SHP77 (cell line): ENCODE measurements at regions not wholly inside any gene's neighbourhood (a gene's known extent, or its start where the extent isn't known, plus 50 kb on each side); places are given as distances from the start of the nearest gene placed in this dataset.

ENCODE experiments used
- DNase-seq, 2 experiments: peaks; one replicate each; lab custom pipeline; 2025; lab: John Stamatoyannopoulos, UW

GRCh38 chr11:116642481-116642880 is 130.3 kb downstream of the BUD13 start:
- DNase-seq = no peak

GRCh38 chr11:116641561-116642045 is 131.2 kb downstream of the BUD13 start:
- peak; percentile 25 to 33 for DNase-seq

GRCh38 chr11:116640641-116641402 is 132.0 kb downstream of the BUD13 start:
- no peak for DNase-seq

- DNase-seq = no peak
Measured at GRCh38 chr11:116638463-116638862, 134.3 kb downstream of the BUD13 start.

- DNase-seq = no peak
Measured at GRCh38 chr11:116637766-116638165, 135.0 kb downstream of the BUD13 start.

- DNase-seq = no peak
Measured at GRCh38 chr11:116636341-116636929, 136.4 kb downstream of the BUD13 start.

GRCh38 chr11:116631201-116631600 is 141.6 kb downstream of the BUD13 start:
- no peak for DNase-seq

- DNase-seq = no peak
Measured at GRCh38 chr11:116618461-116618860, 154.3 kb downstream of the BUD13 start.

- DNase-seq = no peak
Measured at GRCh38 chr11:116615211-116615865, 157.4 kb downstream of the BUD13 start.

- no peak for DNase-seq
Measured at GRCh38 chr11:116614306-116615210, 158.2 kb downstream of the BUD13 start.

GRCh38 chr11:116613206-116613875 is 159.4 kb downstream of the BUD13 start:
- DNase-seq = no peak

GRCh38 chr11:116611998-116612620 is 160.7 kb downstream of the BUD13 start:
- DNase-seq = no peak

GRCh38 chr11:116610190-116610589 is 162.6 kb downstream of the BUD13 start:
- peak; percentile 36 to 68 for DNase-seq

GRCh38 chr11:116607027-116607426 is 165.8 kb downstream of the BUD13 start:
- DNase-seq = no peak

GRCh38 chr11:116605543-116606459 is 167.0 kb downstream of the BUD13 start:
- no peak for DNase-seq

GRCh38 chr11:116603728-116604323 is 169.0 kb downstream of the BUD13 start:
- no peak for DNase-seq

- no peak for DNase-seq
Measured at GRCh38 chr11:116602637-116602942, 170.2 kb downstream of the BUD13 start.

GRCh38 chr11:116601814-116602636 is 170.8 kb downstream of the BUD13 start:
- no peak for DNase-seq

GRCh38 chr11:116600930-116601329 is 171.9 kb downstream of the BUD13 start:
- DNase-seq = no peak
